HG02763 (cell line): ENCODE measurements at regions not wholly inside any gene's neighbourhood (a gene's known extent, or its start where the extent isn't known, plus 50 kb on each side); places are given as distances from the start of the nearest gene placed in this dataset.

Experiments
- ATAC-seq: cut with Tn5 transposase; IDR thresholded peaks from one replicate; pipeline ENCODE4 v1.9.1; 2021; ENCODE audit warnings: mild to moderate bottlenecking, moderate library complexity; ENCODE audit not compliant: unreplicated experiment

DNA sequence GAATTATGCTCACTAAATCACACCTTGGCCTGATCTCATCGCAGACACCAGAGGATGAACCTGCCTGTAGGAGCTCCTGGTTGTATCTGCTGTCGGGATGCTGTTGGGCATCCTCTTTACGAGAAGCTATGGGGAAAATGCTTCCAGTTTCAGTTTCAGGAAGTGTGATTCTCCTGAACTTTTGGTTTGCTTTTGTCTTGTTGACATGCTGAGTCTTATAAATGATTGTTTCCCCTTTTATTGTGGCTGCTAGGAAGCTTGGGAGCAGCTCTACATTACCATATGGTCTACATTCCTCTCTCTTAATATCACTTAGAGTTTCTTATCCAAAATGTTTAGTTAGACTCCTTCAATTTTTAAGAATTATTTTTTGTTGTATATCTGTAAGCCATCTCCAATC is 227.5 kb downstream of the MTX2 start:
- no peak for ATAC-seq

DNA sequence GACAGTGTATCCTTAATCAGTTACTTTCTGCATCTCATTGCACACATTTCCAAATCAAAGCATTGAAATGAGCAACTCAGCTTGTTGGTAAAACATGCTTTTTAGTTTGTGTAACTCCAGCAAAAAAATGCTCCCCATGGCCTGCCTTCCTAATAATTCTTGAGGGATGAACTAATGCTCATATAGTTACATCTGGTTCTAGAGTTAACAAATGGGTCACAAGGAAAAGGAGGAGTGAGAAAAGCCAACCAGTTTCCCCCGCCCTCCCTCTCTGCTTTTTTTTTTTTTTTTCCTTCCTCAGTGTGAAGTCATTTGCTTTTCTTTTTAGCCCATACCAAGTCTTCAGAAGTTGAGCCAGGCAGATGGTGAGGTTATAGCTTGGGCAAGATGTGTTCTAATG is 231.7 kb downstream of the MTX2 start:
- no peak for ATAC-seq

DNA sequence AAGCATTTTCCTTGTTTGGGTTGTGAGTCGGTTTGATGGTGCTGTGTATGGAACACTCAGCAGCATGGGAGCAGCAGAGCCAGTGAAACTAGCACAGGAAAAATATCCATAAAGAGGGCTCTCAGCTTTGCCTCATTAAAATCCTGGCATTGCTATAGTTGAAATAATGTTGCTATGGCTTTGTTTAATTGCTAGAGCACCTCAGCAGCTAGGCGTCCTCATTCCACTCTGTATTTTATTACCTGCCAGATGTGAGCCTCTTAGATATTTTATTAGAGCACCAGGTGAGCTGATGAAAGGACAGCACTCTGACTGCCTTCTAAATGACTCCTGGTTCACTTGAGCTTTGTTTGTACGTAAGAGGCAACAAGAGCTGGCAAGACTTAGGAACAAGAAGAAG is 232.4 kb downstream of the MTX2 start:
- ATAC-seq, result no peak

DNA sequence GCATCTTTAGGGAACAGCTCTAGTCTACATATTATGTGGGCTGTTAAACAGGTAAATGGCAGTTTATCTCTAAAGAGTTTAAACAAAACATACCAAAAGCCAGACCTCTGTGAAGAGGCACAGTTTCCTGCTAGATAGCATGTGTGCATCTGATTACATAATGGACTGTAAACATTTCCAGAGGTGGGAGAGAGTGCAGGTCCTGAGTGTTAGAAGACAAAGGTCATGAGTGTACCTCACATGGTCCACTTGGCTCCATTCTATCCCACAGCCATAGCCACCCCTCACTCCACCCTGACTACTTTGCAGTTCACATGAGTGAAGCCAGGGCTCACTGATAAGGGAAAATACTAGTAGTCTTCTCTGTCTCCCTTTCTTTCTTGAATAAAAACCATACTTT is 233.4 kb downstream of the MTX2 start:
- no peak for ATAC-seq

DNA sequence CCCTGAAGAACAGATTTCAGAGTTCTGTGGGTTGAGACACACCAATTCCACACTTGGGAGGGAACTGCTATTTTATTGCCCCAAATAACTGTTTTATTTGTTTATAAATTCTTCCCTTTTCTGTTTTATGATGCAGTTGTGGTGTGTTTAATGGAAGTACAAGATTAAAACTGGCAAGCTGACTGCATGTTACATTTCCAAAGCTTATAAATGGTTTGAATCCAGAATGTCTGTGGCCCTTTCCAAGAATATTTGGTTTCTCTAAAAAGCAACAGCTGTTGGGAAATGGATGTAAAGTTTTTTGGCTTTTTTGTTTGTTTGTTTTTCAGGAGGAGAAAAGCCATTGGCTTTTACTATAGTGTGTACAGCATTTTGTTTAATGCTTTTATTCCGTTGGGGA is 234.5 kb downstream of the MTX2 start:
- ATAC-seq, result no peak

DNA sequence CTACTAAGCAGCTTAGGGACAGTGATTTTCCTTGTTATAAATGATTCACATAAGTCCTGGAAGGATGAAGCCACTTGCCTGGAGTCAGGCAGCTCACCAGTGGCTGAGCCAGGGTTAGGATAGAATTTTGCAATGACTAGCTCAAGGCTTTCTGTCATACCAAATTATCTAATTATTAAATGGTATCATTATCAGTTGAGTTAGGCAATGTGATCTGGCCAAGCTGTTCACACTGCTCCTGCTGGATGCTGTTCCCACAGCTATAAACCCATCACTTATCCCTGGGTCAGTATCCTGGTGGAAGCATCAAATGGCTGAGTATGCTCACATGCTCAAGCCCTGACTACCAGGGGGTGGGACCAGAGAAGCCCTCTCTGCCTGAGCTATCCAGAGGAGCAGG is 235.2 kb downstream of the MTX2 start:
- no peak for ATAC-seq

DNA sequence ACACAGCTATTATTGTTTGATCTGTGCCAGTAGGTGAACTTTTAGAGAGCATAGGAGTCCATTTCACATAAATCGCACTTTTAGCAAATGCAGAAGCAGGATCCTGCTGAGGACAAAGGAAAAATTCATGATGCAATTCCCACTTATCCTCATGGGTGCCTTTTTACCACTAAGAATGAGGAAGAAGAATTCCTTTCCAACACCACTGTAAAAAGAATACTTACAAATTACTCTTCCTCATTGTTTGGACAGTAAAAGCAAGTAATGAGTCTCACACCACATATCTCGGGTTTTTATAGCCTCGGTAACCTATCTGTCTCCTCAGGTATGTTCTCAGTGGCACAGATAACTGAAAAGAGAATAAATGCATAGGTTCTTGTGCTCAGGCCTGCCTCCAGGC is 238.5 kb downstream of the MTX2 start:
- no peak for ATAC-seq

DNA sequence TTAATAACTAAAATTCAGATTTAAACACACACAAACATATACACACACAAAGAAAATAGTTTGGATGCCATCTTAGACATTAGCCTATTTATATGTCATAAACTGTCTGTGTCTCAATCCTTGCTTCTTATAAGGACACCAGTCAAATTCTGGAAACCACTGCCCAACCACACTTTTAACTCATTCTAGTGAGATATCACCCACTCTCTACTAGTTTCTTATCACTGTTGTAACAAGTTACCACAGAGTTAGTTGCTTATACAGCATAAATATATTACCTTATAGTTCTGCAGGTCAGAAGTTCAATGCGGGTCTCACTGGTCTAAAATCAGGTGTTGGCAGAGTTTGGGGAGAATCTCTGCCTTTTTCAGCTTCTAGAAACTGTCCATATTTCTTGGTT is 239.1 kb downstream of the MTX2 start:
- ATAC-seq, result no peak

DNA sequence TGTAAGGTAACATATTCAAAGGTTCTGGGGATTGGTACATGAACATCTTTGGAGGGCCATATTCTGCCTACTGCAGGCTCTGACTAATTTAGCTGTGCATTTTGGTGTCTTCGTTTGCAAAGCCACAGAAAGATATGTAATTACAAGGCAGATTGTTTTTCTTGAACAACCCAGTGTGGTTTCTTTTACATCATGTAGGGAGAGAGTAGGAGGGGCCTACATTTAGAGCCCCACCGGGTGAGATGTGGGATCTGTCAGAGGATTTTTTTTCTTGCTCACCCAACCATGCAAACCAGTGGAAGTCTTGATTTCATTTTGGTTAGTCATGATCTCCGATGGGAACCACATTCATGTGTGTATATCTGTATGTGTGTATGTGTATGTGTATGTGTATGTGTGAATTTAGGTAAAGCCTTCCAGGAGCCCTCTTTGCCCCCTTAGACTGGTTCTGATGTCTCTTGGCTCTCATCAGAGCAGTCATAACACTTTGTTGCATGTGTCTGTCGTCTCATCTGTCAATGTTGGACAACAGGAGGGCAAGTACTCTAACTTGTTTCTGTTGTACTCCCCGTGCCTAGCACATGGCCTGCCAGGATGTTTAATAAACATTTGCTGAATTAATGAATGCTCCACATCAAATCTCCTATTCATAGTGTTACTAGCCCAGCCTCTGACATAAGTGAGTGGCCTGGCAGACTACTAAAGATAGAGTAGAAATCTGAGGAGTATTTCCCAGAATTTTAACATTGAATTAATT is 239.9 kb downstream of the MTX2 start:
- ATAC-seq, result peak; percentile 51

DNA sequence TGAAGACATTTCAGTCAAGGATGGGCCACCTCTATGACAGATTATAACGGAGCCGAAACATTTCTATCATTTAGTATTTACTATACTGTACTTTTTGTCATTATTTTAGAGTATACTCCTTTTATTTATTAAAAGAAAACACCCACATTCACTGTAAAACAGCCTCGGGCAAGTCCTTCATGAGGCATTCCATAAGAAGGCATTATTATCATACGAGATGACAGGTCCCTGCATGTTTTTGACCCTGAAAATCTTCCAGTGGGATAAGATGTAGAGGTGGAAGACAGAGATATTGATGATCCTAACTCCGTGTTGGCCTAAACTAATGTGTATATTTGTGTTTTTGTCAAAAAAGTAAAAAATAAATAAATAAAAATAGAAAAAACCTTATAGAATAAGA is 245.0 kb downstream of the MTX2 start:
- no peak for ATAC-seq

DNA sequence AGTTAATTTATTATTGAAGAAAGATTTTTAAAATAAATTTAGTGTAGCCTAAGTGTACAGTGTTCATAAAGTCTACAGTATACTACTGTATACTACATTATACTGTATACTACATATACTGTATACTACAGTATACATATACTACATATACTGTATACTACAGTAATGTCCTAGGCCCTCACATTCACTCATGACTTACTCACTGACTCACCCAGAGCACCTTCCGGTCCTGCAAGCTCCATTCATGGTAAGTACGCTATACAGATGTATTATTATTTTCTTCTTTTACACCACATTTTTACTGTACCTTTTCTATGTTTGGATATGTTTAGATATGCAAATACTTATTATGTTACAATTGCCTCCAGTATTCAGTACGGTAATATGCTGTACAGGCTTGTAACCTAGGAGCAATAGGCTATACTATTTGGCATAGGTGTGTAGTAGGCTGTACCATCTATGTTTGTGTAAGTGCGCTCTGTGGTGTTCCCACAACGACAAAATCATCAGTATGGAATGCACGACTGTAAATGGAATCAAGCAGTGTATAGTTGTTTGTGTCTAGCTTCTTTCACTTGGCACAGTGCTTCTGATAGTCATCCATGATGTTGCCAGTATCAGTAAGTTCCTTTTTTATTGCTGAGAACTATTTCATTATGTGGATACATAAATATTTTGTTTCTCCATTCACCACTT is 245.7 kb downstream of the MTX2 start:
- ATAC-seq, result no peak

DNA sequence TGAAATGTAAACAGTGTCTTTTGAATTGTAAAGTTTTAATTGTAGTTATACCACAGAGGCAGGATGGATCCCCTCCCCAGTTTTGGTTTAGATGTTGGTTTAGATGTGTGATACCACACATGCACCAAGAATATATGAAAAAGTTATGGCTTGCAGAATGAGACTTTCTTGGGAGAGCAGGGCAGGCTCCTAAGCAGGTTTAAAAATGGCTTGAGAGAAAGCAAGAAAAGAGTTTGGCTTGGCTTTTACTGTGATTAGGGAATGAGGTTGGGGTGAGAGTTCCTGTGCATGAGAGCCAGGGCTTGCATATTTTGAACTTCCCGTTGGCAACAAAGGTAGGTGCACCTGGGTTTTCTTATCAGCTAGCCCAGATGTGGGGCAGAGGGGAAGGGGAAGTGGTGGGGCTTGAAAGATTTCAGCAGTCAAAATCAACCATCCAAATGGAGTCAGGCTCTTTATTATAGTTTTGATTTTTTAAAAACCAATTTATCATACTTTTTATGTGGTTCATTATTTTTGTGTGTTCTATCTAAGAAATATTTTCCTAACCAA is 246.9 kb downstream of the MTX2 start:
- no peak for ATAC-seq

DNA sequence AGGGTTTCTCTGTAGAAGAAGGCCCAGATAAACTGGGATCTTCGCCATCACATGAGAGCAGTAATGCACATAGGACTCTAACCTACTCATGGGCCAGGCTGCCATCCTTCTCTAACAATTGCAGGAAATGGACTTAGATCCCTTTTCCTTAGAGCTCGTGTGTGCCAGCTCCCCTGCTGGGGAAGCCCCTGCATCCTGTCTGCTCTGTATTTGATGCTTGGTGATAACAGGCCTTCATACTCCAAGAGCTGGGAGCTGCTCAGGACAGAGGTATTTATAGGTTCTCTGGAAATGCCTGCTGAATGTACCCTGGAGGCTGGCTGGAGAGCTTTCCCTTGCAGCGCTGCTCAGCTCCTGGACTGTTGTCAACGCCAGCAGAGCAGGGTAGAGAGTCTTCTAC is 249.6 kb downstream of the MTX2 start:
- ATAC-seq, result no peak

DNA sequence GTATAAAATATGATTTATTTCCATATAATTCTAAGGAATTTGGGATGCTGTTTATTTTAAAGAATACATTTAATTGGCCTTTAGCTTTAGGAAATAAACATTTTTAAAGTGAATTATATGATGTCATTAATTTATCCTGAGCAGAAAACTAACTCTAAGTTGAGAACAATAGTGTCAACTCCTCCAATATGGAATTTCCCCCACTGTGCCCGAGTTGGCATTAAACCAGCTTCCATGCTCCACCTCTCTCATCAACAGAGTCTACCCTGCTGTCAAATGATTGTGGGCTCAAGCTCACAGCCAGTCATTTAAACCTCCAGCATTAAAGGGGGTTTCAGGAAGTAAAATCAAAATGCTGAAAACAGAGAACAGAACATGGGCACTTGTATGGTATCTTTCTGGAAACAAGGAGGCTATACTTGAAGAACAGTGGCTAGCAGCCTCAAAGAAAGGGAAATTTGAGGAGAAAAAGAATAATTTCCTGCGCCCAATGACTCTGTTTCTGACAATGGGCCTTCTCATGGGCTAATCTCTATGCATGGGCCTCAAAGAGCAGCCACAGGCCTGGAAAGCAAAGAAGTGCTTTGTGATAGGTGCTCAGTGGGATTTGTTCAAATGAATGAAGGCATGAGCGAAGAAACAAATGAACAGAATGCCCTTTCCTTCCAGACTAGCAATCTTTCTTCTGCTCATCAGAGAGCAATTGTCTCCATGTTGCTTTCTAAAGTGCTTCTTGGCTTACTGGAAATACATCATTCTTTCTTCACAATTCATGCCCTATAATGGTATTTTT is 252.8 kb downstream of the MTX2 start:
- ATAC-seq, result no peak

DNA sequence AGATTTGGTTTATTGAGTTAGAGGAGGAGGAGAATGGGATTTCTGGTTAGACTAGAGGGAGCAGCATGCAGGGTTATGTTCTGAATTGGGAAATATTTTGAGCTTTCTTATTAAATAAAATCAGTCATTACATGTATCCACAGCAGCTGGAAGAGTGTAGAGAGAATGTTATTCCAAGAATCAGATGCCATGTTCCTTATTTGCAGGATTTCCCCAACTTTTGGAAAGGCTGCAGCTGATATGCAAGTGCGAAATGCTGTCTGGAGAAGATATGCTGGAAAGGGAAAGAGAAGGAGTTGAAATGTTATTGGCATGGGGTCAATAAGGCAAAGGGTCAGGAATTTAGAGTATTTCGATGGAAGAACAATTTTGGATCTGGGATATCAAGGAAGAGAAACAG is 255.8 kb downstream of the MTX2 start:
- no peak for ATAC-seq

DNA sequence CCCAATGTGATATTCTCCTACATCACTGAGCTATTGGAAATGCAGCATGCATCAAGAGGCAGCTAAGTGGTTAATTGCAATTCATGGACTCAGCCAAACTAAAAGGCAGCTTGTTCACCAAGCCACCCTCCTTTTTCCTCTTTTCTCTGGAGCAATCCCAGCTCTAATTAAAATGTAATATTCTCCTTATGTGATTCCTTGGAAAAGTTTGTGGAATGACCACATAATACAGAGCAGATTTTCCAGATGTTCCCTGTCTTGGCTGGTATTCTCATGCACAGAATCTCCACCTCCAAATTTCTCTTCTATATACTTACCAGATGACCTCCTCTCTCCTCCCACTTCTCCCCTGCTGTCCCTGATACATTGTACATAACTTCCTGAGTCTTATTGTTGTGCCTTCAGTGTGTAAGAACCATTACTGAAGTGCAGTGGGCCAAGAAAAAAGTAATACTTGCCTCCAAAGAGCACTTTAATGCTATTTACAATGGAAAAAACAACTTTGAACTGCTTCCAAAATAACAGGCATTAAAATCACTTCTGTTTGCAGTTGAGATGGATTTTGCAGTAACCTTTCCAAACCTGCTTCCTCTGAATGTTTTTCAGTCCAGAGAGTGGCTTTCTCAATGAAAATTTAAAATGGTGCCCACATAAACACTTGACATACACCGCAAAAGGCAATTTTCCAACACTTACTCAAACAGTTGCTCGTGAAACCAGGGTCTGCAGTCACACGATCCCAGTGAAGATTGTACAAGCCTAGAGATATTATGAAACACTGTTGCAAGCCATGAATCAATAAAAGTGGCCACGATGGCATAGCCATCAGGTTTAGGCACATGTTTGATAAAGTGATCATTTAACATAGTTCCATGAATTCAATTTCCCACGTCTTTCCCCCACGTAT is 258.0 kb downstream of the MTX2 start:
- no peak for ATAC-seq

DNA sequence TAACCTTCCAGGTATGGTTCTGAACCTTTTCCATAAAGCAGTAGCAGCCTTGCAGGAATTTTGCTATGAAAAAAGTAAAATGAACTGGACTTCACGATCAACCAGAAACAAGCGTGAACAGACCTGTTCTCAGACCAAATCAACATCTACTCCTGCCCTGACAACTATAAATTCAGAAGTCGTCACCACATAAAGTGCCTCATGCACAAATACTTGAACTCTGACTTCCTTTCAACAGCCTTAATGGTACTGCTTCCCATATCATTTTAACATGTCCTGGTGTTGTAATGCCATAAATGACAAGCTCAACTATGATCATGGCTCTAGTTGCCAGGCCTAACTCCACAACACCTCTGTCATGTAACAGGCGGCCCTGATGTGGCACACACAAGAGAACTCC is 262.4 kb downstream of the MTX2 start:
- ATAC-seq, result no peak

DNA sequence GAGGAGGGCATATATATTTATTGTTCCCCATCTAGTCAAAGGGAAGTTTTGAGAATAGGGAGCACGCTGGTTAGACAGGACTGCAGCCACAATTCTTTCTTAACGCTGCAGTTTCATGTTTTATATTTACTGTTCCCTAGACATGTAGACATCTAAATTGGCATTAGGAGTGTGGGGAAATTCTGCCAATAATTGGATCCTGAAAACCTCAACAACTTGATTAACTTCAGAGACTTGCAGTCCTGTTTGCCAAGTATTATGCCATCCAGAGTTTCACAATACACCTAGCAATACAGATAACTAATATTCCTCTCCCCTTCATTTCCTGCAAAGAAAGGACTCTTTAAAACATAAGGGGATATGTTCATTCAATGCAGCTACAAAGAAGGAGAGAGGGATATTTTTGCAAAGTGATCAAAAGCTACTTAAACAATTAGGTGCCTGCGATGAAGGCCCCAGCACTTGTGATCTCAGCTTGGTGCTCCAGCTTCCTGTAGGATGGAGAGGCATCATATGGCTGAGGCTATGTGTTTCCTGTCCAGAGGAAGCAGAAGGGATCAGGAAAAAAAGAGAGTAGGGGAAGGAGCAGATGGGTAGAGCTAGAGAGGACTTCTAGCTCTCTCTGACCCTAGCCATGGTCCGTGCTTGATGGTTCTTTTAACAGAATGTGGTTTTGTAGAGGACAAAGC is 264.4 kb downstream of the MTX2 start:
- no peak for ATAC-seq

DNA sequence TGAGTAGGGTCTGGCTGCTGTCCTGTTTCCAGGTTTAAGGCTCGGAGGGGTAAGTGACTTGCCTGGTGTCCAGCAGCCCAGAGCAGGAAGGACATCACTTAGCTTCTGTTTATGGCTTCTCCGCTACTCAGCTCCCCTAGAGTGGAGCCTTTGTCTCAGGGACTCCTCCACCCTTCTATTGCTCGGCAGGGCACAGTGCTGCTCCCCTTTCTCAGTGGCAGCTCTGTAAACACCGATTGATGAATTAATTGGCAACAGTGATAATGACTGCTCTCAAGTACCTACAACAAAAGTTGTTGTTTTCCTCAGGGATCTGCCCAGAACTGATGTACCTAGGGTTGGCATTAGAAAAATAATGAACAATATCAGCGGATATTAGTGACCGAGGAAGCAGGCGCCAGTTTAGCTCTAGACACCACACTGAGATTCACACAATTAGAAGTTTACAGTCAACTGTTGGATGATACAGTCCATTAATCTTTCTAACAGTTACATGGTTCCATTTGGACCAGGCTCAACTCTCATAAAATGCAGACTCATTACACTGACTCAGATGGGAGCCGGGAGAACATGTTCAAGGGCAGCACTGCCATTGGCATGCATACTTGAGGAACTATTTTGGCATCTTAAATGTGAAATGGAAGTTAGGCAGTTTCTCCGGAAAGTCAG is 265.7 kb downstream of the MTX2 start:
- no peak for ATAC-seq
